ENCODE measurements at regions not wholly inside any gene's neighbourhood (a gene's known extent, or its start where the extent isn't known, plus 50 kb on each side); places are given as distances from the start of the nearest gene placed in this dataset.

- WGBS, 4 donors = 81 to 87% (median 84%) methylated on average over 34 of the region's 34 CpGs
- peaks cover 0 to 25% (median 0%) of the 10 kb centered on the region in 12 donors for H3K9me3 ChIP-seq
- ATAC-seq = no peak
- H3K27ac ChIP-seq = no peak overlapping the region
- intact Hi-C loops (cut with DNase I) = loop anchor here in 1 of 10 donors (5.0 kb wide), 1 partner anchor 153 kb away; no protein-coding TSS in a partner anchor
- H3K36me3 ChIP-seq = no peaks in the 10 kb centered on the region
- H3K4me1 ChIP-seq = no peaks in the 10 kb centered on the region
- TF ChIP-seq CTCF (IDR thresholded peaks at IDR 0.05) (no peak), POLR2A (IDR thresholded peaks at IDR 0.05) (no peak)
- DNase-seq = peak in 2 of 5 donors; percentile 5 to 21
- H3K4me3 ChIP-seq = no peak overlapping the region
- peaks cover 0 to 27% (median 0%) of the 10 kb centered on the region in 9 donors for H3K27me3 ChIP-seq
Measured at GRCh38 chr12:34300376-34301250, 278.3 kb downstream of the ALG10 start.

- intact Hi-C loops (cut with DNase I) = loop anchor here in 1 of 10 donors (5.0 kb wide), 1 partner anchor 154 kb away; no protein-coding TSS in a partner anchor
- Histone ChIP-seq H3K36me3 (no peaks in the 10 kb centered on the region), H3K27ac (no peak overlapping the region), H3K27me3 (peaks cover 0 to 25% (median 0%) of the 10 kb centered on the region in 9 donors), H3K4me3 (no peak overlapping the region), H3K9me3 (peaks cover 0 to 33% (median 0%) of the 10 kb centered on the region in 12 donors), H3K4me1 (no peaks in the 10 kb centered on the region)
- 77 to 84% (median 80%) methylated on average over 22 of the region's 22 CpGs for WGBS, 4 donors
- DNase-seq = peak in 2 of 5 donors; percentile 4 to 38
- no peak for ATAC-seq
- no peak for TF ChIP-seq POLR2A (IDR thresholded peaks at IDR 0.05)
- no peak for TF ChIP-seq CTCF (IDR thresholded peaks at IDR 0.05)
Measured at GRCh38 chr12:34301251-34302130, 279.2 kb downstream of the ALG10 start.

- H3K27me3 ChIP-seq = peaks cover 0 to 25% (median 0%) of the 10 kb centered on the region in 9 donors
- no peak for ATAC-seq
- TF ChIP-seq POLR2A (IDR thresholded peaks at IDR 0.05) (no peak), CTCF (IDR thresholded peaks at IDR 0.05) (no peak)
- DNase-seq = peak in 2 of 5 donors; percentile 1 to 42
- intact Hi-C loops (cut with DNase I) = loop anchor here in 1 of 10 donors (5.0 kb wide), 1 partner anchor 155 kb away; no protein-coding TSS in a partner anchor
- H3K9me3 ChIP-seq = peaks cover 0 to 41% (median 0%) of the 10 kb centered on the region in 12 donors
- H3K36me3 ChIP-seq = no peaks in the 10 kb centered on the region
- no peak overlapping the region for H3K4me3 ChIP-seq
- H3K27ac ChIP-seq = no peak overlapping the region
- 73 to 75% (median 74%) methylated on average over 30 of the region's 30 CpGs for WGBS, 4 donors
- no peaks in the 10 kb centered on the region for H3K4me1 ChIP-seq
Measured at GRCh38 chr12:34302131-34302885, 280.0 kb downstream of the ALG10 start.
